ENCODE measurements at regions not wholly inside any gene's neighbourhood (a gene's known extent, or its start where the extent isn't known, plus 50 kb on each side); places are given as distances from the start of the nearest gene placed in this dataset.

GRCh38 chr2:23135481-23136100 is 249.4 kb upstream of the KLHL29 start:
- TF ChIP-seq CTCF (conservative IDR thresholded peaks at IDR 0.05): no peak
- no peak for TF ChIP-seq ZFX (IDR thresholded peaks at IDR 0.05)
- H3K27ac ChIP-seq: no peak overlapping the region

- TF ChIP-seq ZFX (IDR thresholded peaks at IDR 0.05): no peak
- TF ChIP-seq CTCF (conservative IDR thresholded peaks at IDR 0.05): no peak
- no peak overlapping the region for H3K27ac ChIP-seq
These were observed 247.8 kb upstream of the KLHL29 start for GRCh38 chr2:23137166-23137565.

GRCh38 chr2:23138701-23139100 is 246.3 kb upstream of the KLHL29 start:
- no peak overlapping the region for H3K27ac ChIP-seq
- TF ChIP-seq ZFX (IDR thresholded peaks at IDR 0.05) (no peak), CTCF (conservative IDR thresholded peaks at IDR 0.05) (no peak)

- no peak for TF ChIP-seq ZFX (IDR thresholded peaks at IDR 0.05)
- TF ChIP-seq CTCF (conservative IDR thresholded peaks at IDR 0.05): no peak
- no peak overlapping the region for H3K27ac ChIP-seq
These were observed 239.5 kb upstream of the KLHL29 start for GRCh38 chr2:23145460-23145859.

- TF ChIP-seq ZFX (IDR thresholded peaks at IDR 0.05): no peak
- no peak for TF ChIP-seq CTCF (conservative IDR thresholded peaks at IDR 0.05)
- H3K27ac ChIP-seq: no peak overlapping the region
These were observed 239.0 kb upstream of the KLHL29 start for GRCh38 chr2:23146011-23146410.

- no peak for TF ChIP-seq ZFX (IDR thresholded peaks at IDR 0.05)
- TF ChIP-seq CTCF (conservative IDR thresholded peaks at IDR 0.05): no peak
- no peak overlapping the region for H3K27ac ChIP-seq
These were observed 236.6 kb upstream of the KLHL29 start for GRCh38 chr2:23148342-23148741.

GRCh38 chr2:23149777-23150176 is 235.2 kb upstream of the KLHL29 start:
- TF ChIP-seq ZFX (IDR thresholded peaks at IDR 0.05) (no peak), CTCF (conservative IDR thresholded peaks at IDR 0.05) (no peak)
- no peak overlapping the region for H3K27ac ChIP-seq

Data from C4-2B (cell line).